K562 (cell line): ENCODE measurements at regions not wholly inside any gene's neighbourhood (a gene's known extent, or its start where the extent isn't known, plus 50 kb on each side); places are given as distances from the start of the nearest gene placed in this dataset.

Experiments
- BRCA1 ChIP-seq, 2 experiments: fragments of 450-650 bp in 1 of 2; sonication (generic) in 1 of 2; formaldehyde crosslinking in 1 of 2; IDR thresholded peaks; 2 replicates each; pipeline versions ENCODE4 v1.5.0 to v1.6.1; 2017 to 2020; ENCODE audit warnings: mild to moderate bottlenecking in 1 of 2, missing genetic modification reagents in 1 of 2
- CEBPB ChIP-seq: fragments of 450-650 bp; IDR thresholded peaks from 2 replicates; pipeline ENCODE4 v1.6.1; 2016; ENCODE audit warnings: missing genetic modification characterization, missing compliant biosample characterization
- MTA1 ChIP-seq: fragments of 450-650 bp; IDR thresholded peaks from 2 replicates; pipeline ENCODE4 v1.6.1; 2017; ENCODE audit warnings: borderline replicate concordance
- NFE2 ChIP-seq: IDR thresholded peaks from 2 replicates; pipeline ENCODE4 v1.6.1; 2014; ENCODE audit warnings: antibody characterized with exemption, low read depth
- POLR2AphosphoS5 ChIP-seq: IDR thresholded peaks from 2 replicates; pipeline ENCODE4 v1.6.1; 2011; ENCODE audit warnings: mild to moderate bottlenecking, low read depth, low read length, moderate library complexity; ENCODE audit not compliant: control insufficient read depth, insufficient read depth

GRCh38 chr4:153039542-153040185 is 103.5 kb downstream of the FHDC1 start:
- TF ChIP-seq CEBPB (no peak), BRCA1 (IDR thresholded peaks at IDR 0.05) (no peak), BRCA1 (CRISPR knock-in tag; IDR thresholded peaks at IDR 0.05) (no peak), NFE2 (no peak), POLR2AphosphoS5 (no peak), MTA1 (no peak)
